GM18858 (cell line): ENCODE measurements at regions not wholly inside any gene's neighbourhood (a gene's known extent, or its start where the extent isn't known, plus 50 kb on each side); places are given as distances from the start of the nearest gene placed in this dataset.

ENCODE experiments used
- ATAC-seq: cut with Tn5 transposase; IDR thresholded peaks from one replicate; pipeline ENCODE4 v1.9.1; 2021; ENCODE audit not compliant: unreplicated experiment

DNA sequence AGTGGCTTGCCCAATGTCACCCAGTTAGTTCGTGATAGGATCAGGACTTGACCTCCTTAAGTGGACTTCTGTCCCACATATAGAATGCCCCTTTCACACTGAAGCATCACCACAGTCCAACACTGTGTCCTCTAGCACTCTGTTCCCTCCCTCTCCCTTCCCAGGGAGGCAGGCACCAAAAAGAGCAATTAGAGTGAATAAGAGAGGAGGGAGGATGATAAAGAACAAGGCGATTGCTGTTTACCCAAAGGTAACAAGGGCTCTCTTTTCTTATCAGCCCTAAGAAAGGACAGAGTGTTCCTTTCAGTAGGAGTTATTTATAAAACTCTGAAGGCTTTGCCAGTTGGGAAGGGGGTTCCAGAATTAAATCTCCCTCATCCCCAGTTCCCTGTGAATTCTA, 192.7 kb upstream of the ATP2B1 start:
- ATAC-seq, result no peak

DNA sequence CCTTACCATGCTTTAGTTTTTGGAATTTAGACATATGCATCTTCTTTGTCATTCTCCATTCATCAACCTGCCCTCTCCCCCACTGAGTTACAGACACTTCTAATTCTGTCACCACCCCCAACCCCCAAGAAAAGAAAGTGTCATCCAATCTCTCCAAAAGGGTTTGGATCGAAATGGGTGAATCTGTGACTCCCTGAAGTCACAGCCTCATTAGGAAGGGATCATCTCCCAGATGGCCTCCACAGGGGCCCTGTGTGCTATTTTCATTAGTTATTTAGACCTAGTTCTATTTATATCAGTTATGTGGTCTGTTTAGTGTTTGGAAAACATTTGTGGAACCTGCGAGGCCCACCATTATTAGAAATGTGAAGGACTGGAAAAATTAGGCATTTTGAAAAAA, 191.0 kb upstream of the ATP2B1 start:
- ATAC-seq, result no peak

DNA sequence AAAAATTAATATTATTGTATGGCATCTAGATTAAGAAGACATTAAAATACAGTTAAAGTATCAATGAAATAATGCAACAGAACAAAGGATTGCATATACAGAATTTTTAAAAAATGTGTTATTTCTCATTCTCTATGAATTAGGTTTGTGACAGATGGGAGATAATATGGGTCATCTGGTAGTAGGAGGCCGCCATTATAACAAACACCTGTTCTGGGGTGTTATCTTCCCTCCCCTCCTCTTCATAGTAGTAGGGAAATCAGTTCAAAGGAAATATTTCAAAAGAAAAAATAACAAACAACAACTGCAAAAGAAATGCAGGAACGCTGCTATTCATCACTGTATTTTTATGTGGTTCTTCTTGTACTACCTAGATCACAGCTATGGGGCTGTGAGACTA, 187.0 kb upstream of the ATP2B1 start:
- no peak for ATAC-seq

DNA sequence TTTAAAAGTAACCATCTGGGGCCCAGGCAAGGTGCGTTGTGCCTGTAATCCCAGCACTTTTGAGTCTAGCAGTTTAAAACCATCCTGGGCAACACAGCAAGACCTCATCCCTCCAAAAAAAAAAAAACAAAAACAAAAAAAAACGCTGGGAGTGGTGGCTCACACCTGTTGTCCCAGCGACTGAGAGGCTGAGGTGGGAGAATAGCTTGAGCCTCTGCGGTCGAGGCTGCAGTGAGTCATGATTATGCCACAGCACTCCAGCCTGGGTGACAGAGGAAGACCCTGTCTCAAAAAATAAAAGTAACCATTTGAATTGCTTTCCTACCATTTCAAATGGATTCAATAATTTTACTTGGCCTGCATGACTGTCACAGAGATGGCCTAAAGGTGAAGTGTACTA, 186.5 kb upstream of the ATP2B1 start:
- ATAC-seq, result no peak

DNA sequence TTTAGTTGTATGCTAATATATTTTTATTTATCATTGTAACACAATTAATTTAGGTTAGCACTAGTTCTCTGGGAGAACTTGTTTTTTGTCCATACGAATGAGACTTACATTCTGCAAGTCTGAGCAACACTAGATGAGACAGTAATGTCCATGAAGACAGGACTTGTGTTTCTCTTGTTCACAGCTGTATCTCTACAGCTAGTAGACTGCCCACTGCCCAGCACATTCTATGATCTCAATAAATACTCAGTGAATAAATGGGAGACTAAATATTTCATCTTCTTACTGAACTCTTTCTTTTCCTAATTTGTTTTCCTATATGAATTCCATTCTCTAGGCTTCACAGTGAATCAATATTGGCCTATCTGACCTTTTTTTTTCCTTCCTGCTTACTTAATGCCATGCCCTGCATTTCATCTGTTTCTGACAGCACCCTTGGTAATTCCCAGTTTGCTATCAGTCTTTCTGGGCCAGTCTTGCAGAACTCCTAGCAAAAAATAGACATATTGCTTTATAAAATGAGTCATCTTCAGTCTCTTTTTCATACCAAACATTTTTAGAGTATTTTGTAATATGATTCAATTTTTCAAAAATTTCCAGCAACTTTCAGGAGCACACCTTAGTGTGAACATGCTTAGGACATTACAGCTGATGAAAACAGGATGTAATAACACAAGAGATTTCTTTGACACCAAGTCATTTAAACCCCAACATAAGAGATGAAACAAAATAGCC, 185.5 kb upstream of the ATP2B1 start:
- ATAC-seq, result no peak

DNA sequence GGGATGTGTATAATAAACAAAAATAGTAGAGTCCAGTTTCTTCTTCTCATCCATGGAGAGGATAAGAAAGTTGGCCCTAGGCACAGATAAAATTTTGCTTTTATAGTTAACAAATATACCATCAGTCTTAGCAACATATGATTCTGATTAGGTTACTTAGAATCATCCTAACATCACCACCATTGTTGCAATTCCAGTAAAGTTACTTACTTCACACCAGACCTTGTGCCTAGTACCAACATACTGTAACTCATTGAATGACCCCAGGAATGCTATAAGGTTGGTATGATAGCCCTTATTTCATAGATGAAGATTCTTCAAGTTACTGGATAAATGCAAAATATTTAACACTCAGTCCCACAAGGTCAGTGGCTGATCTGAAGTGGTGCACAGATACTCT, 183.8 kb upstream of the ATP2B1 start:
- no peak for ATAC-seq

DNA sequence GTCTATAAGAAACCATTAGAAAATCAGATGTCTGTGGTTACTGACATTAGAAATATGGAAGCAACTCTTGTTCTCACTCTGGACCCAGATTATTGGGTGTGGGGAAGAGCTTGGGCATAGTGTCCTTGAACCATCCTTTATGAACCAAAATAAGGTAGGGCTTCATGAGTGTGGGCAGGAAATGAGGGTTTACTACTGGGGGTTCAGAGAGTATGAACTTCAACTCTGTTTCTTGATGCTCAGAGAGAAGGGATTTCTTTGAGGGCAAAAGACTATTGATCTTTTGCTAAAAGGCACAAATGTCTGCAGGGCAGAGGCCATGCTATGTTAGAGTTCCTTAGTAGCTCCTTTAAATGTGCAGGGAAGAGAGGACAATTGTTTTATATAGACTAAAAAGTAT, 183.3 kb upstream of the ATP2B1 start:
- no peak for ATAC-seq

DNA sequence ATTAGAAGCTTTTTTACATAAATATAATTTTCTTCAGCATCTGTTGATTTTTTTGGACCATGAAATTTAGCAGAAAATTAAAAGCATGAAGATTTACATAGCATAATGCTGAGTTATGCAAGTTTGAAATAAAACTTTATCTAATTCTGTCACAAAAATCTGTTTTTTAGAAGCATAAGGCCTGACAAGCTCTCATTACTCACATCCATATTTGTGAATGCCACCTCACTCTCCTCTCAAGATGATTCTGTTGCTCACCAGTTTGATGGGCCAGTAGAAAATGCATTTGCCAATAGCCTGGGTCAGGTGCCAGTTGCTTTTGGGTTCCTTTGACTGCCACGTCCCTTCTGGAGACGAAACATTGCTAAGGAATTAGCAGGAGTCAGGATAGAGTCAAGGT, 181.5 kb upstream of the ATP2B1 start:
- ATAC-seq, result no peak

DNA sequence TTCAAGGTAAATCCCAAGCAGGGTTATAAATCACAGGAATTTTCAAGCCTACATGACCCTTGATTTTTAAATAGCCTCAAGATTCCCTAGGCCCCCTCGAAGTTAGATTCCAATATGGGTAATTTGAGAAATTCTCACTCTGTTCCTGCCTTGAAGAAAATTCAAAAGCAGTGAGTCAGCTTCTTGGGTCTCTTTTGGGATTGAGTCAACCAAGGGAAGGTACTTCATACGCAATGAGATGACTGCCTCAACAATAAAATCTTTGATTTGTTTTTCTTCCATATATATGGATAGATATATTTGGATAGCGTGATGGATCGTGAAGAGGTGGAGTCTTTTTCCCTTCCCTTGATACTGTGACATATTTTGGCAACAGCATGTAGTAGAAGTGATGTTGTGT, 180.4 kb upstream of the ATP2B1 start:
- no peak for ATAC-seq

DNA sequence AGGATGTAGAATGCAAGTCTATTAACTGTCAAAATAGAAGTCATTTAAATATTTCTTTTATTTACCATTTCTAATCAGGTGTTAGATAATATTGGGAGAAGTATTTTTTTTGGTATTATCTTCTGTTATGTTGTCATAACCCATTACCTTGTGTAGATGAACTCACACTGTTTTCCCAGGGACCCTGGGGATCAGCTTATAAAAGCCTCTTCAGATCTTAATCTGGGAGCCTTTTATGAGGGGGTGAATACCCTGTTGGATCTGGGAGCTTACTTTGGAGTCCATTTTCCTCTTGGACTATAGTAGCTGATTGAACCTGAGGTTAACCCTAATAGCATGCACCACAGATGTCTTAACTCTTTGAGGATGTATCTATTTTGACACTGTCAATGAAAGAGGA, 176.3 kb upstream of the ATP2B1 start:
- ATAC-seq, result no peak

DNA sequence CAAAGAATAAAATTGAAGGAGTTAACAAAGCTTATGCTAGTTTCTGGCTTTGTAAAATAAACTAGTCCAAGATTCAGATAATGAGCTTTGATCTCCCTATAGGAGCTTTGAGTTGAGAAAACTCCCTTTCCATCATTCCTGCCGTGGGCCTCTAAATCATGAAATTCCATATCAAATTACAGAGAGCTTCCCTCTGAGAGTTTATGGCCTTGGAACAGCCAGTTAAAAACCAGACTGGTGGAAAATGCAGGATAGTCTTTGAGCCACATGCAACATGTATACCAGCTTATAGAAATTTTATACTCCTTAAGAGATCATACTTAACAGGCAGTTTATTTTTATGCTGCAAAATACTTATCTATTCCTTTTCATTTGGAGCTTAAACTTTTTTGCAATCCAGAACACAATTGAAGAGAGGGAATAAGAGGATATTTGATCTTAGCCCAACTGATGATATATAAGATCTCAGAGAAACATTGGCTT, 175.8 kb upstream of the ATP2B1 start:
- ATAC-seq, result no peak

DNA sequence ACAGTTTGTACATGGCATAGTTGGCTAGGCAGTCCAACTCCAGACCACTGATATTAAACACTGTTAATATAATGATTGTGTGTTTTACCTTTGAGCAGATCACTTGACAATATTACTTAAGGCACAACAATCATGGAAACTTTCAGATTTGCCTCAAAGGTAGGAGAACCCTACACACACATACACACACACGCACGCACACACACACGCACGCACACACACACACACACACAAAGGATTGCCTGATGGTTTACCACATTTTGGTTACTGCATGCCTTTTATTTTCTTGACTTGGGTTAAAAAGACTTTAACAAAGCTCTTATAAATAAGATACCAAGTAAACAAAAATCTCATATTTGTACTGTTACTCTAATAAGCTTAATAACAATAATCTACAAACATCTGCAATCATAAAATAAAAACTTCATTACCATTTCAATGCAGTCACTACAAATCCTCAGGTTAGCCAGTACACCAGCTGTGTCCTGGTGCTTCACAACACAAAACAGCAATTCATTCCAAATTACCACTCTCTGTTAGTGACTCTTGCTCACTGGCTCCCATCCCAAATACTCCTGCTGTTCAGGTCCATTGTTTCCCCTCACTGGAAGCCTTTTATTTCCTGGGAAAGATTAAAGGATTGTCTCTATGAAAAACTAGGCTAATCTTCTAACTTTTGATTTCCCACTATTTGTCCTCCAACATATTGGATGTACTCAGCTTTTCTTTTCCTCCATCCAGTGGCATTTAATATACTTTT, 175.2 kb upstream of the ATP2B1 start:
- no peak for ATAC-seq

DNA sequence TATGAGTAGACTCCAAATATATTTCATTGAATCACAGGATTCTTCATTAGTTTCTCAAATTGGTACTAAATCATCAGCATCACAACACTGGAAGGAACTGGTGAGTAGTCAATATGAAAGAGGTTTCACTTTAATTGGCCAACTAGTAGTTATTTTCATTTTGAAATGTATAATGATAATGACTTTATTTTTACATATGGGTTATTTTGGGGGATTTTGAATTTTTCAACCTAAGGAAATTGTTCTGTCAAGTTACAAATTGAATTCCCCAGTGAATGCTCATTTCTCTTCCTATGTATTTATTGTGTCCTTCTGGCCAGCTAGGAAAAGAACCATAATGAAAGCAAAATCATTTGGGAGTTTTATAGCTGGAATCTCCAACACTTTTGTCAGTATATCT, 174.2 kb upstream of the ATP2B1 start:
- ATAC-seq, result no peak

DNA sequence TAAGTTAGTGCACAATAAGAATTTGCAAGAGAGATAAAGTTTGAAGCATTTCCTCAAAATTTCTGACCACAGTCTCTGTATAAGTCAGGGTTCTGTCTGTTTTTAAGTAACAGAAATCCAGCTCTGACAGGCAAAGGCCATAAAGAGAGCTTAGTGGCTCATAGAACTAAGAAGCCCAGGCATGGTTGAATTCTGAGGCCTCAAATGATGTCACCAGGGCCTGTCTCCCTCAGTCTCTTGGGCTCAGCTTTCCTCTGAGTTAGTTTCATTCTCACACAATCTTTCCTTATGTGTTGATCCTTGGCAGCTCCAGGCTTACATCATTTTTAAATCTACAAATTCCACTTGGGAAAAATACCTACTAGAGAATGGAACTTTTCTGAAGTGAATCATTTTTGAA, 173.4 kb upstream of the ATP2B1 start:
- ATAC-seq, result peak; percentile 40

DNA sequence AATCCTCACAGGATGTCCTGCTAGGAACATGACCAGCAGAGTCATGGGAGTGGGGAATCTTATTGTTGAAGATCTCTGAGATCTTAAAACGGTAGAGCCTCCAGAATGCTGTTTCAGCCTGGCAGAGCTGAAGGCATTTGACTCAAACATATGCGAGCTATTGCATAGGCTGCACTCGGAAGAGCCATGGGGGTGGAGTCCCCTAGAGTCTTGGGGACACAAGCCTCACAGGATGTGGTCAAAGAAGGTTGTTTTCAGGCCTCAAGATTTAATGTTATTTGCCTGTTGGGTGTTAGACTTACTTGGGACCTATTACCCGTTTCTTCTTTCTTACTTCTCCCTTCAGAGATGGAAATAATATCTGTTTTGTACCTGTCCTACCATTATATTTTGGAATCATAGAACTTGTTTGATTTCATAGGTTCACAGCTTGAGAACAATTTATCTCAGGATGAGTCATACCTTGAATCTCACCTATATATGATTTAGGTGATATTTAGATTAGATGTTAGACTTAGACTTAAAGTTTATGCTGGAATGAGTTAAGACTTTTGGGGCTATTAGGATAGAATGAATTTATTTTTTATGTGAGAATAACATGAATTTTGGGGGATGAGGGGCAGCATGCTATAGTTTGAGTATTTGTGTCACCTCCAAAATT, 172.2 kb upstream of the ATP2B1 start:
- peak; percentile 86 for ATAC-seq

DNA sequence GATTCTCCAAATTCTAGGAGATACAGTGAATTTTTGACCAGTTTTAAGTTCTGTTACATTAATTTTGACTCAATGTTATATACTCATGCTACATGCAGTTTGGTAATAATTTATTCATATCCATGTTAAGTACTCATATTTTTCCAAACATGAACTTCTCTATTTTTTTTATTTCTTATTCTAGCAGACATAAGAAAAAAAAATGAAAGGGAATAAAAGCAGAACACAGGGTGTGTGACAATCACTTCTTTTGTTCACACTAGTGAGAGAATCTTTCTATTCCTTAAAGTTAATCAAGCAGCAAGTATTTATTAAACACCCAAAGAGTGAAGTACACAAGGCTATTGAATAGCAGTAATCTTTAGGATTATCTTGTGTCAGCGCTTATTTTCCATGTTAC, 171.1 kb upstream of the ATP2B1 start:
- no peak for ATAC-seq

DNA sequence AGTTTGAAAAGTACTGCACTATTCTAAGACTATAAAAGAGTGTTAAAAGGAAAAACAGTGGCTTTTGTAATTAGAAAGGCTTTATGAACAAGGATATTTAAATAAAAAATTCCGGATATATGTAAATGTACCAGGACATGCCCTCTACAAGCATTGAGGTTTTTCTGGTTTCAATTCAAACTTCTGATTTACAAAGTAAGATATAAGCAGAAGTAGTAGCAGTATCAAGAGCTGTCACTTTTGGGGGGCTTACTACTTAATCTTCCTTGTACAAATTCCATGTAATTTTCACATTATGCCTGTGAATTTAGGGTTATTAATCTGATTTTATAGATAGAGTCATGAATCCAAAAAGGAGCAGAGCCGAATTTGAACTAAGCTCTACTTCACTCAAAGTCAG, 170.3 kb upstream of the ATP2B1 start:
- ATAC-seq, result no peak

DNA sequence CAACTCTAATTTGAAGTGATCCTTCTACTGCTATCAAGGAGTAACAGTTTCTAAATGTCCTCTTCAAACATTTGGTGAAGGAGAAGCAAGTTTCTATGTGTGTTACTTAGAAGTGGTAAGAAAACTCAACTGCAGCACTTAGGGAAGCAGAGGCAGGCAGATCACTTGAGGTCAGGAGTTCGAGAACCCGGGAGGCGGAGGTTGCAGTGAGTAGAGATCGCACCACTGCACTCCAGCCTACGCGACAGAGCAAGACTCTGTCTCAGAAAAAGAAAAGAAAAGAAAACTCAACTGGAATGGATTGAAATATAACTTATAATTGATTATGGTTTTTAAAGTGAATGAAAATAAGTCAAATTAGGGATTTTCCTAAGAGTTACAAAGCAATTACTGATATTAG, 169.7 kb upstream of the ATP2B1 start:
- no peak for ATAC-seq

DNA sequence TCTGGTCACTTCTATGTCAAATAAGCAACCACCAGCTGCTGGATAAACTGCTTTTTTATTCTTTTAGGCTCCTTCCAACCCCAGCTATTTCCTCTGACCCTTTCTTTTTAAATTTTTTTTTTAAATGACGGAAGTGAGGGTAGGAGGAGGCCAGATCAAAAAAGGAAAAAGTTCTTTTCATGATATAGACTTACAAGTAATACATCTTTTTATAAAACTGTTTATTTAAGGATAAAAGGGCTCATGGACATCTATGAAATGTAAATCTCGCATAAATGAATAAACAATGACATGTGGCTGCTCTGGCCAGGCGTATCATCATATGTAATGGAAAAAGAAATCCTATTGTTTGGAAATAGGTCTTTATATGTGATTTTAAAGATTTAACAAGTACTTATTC, 169.0 kb upstream of the ATP2B1 start:
- no peak for ATAC-seq

DNA sequence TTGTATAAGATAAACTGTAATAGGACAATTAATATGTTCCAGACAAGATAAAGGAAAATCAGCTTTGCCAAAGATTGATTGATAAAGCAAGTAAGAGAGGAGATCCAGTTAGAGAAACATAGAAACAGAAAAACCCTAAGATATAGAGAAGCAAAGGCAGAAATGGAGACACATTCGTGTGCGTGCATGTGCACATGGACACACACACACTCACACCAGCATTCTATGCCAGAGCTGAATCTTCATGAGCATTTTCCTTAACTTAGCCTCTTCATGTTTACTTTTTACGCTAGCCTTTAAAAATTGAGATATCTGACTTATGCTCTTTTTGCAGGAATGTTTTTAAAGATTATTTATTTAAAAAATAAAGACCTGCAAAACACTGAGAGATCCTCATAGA, 168.5 kb upstream of the ATP2B1 start:
- no peak for ATAC-seq

DNA sequence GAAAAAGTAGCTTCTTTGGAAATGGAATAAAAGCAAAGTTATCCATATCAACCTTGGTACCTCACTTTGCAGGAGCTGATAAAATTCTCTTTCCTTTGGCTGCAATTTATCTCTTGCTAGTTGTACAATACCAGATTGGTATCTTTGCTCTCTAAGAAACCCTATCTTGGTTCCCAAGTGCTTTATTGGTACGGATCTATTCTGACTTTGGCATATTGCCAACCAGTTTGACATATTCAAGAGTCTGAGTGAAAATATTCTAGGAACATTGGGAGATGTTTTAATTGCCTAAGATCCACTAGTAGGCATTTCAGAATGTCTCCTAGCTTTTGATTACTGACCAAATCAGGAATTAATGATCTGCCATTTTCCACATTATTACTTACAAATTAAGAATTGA, 167.2 kb upstream of the ATP2B1 start:
- no peak for ATAC-seq

DNA sequence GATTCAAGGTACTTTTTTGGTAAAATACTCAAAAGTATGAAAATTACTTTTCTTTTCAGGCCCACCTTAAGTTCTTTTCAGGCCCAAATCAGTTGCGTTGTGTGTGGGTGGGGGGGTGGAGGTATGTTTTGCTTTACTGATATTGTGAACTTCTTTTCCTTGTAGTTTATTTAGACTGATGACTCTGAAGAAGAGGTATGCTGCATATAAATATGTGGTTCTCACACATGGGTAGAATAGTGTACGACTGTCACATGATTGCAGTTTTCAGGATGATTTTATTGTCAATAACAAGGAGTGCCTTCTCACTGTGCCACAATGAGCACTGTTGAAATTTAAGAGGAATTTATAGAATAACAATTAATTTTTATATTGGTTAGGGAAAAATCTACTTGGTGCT, 166.6 kb upstream of the ATP2B1 start:
- no peak for ATAC-seq
